ENCODE measurements at regions not wholly inside any gene's neighbourhood (a gene's known extent, or its start where the extent isn't known, plus 50 kb on each side); places are given as distances from the start of the nearest gene placed in this dataset.

DNA sequence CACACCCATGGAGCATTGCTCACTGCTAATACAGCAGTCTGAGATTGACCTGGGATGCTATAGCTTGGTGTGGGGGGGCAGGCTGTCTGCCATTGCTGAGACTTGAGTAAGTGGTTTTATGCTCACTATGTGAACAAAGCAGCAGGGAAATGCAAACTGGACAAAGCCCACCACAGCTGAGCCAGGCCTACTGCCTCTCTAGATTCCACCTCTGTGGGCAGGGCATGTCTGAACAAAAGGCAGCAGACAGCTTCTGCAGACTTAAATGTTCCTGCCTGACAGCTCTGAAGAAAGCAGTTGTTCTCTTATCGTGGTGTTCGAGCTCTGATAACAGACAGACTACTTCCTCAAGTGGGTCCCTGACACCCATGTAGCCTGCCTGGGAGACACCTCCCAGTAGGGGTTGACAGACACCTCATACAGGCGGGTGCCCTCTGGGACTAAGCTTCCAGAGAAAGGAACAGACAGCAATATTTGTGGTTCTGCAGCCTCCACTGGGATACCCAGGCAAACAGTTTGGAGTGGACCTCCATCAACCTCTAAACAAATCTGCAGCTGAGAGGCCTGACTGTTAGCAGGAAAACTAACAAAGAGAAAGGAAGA, 2204.8 kb downstream of the TP53TG3F start:
- no peak overlapping the region for H3K4me3 ChIP-seq
- H3K36me3 ChIP-seq, result no peaks in the 10 kb centered on the region
- no peaks in the 10 kb centered on the region for H3K4me1 ChIP-seq (ENCODE audit: insufficient read depth)
- TF ChIP-seq, protein P1, sequence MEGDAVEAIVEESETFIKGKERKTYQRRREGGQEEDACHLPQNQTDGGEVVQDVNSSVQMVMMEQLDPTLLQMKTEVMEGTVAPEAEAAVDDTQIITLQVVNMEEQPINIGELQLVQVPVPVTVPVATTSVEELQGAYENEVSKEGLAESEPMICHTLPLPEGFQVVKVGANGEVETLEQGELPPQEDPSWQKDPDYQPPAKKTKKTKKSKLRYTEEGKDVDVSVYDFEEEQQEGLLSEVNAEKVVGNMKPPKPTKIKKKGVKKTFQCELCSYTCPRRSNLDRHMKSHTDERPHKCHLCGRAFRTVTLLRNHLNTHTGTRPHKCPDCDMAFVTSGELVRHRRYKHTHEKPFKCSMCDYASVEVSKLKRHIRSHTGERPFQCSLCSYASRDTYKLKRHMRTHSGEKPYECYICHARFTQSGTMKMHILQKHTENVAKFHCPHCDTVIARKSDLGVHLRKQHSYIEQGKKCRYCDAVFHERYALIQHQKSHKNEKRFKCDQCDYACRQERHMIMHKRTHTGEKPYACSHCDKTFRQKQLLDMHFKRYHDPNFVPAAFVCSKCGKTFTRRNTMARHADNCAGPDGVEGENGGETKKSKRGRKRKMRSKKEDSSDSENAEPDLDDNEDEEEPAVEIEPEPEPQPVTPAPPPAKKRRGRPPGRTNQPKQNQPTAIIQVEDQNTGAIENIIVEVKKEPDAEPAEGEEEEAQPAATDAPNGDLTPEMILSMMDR (IDR thresholded peaks at IDR 0.05), result no peak
- no peak for TF ChIP-seq POLR2A (IDR thresholded peaks at IDR 0.05)
- H3K27me3 ChIP-seq, result no peaks in the 10 kb centered on the region
- H3K9me3 ChIP-seq, result no peaks in the 10 kb centered on the region
- intact Hi-C loops (cut with DNase I), result no loop called here
- no peak for DNase-seq
- 68 to 80% (median 78%) methylated on average over 3 of the region's 3 CpGs for WGBS, 3 donors
- no peak overlapping the region for H3K27ac ChIP-seq

GRCh38 chr16:35685085-35685484, 2225.7 kb downstream of the TP53TG3F start:
- intact Hi-C loops (cut with DNase I), result no loop called here
- no peak overlapping the region for H3K4me3 ChIP-seq
- 59 to 72% (median 61%) methylated on average over 4 of the region's 4 CpGs for WGBS, 3 donors
- H3K36me3 ChIP-seq, result no peaks in the 10 kb centered on the region
- no peak overlapping the region for H3K27ac ChIP-seq
- TF ChIP-seq, protein P1 (IDR thresholded peaks at IDR 0.05), result no peak
- TF ChIP-seq POLR2A (IDR thresholded peaks at IDR 0.05), result no peak
- TF ChIP-seq EP300 (IDR thresholded peaks at IDR 0.05), result no peak
- no peaks in the 10 kb centered on the region for H3K27me3 ChIP-seq
- no peaks in the 10 kb centered on the region for H3K4me1 ChIP-seq (ENCODE audit: insufficient read depth)
- H3K9me3 ChIP-seq, result peaks cover 0 to 4% of the 10 kb centered on the region in 2 donors
- no peak for DNase-seq

DNA sequence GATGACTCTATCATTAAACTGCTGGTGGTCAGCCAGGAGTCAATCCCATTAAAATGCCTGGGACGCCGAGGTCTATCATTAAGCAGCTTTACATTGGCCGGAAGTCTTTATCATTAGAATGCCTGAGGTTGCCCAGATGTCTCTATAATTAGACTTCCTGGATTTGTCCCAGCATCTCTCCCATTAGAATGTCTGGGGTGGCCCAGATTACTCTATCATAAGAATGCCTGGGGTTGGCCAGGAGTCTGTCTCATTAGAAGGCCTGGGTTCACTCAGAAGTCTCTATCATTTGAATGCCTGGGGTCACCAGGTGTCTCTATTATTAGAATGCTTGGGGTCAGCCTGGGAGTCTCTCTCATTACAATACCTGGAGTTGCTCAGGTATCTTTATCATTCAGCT, 2227.2 kb downstream of the TP53TG3F start:
- H3K9me3 ChIP-seq, result peaks cover 0 to 4% of the 10 kb centered on the region in 2 donors
- WGBS, 3 donors, result 86 to 96% (median 89%) methylated on average over 3 of the region's 3 CpGs
- intact Hi-C loops (cut with DNase I), result no loop called here
- H3K36me3 ChIP-seq, result no peaks in the 10 kb centered on the region
- no peaks in the 10 kb centered on the region for H3K4me1 ChIP-seq (ENCODE audit: insufficient read depth)
- no peak for DNase-seq
- no peak overlapping the region for H3K4me3 ChIP-seq
- TF ChIP-seq, protein P1 (IDR thresholded peaks at IDR 0.05), result no peak
- TF ChIP-seq EP300 (IDR thresholded peaks at IDR 0.05) (no peak), POLR2A (IDR thresholded peaks at IDR 0.05) (no peak)
- no peaks in the 10 kb centered on the region for H3K27me3 ChIP-seq
- no peak overlapping the region for H3K27ac ChIP-seq

DNA sequence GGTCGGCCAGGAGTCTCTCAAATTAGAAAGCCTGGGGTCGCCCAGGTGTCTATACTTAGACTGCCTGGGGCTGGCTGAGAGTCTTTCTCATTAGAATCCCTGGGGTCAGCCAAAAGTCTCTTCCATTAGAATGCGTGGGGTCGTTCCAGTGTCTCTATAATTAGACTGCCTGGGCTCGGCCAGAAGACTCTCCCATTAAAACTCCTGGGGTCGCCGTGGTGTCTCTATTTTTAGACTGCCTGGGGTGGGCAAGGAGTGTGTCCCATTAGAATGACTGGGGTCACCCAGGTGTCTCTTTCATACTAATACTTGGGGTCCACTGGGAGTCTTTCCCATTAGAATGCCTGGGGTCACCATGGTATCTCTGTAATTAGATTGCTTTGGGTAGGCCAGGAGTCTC, 2227.7 kb downstream of the TP53TG3F start:
- TF ChIP-seq EP300 (IDR thresholded peaks at IDR 0.05), result no peak
- TF ChIP-seq, protein P1 (IDR thresholded peaks at IDR 0.05), result no peak
- TF ChIP-seq POLR2A (IDR thresholded peaks at IDR 0.05), result no peak
- Histone ChIP-seq H3K36me3 (no peaks in the 10 kb centered on the region), H3K4me3 (no peak overlapping the region), H3K4me1 (ENCODE audit: insufficient read depth) (no peaks in the 10 kb centered on the region), H3K27ac (no peak overlapping the region), H3K27me3 (no peaks in the 10 kb centered on the region), H3K9me3 (peaks cover 0 to 4% of the 10 kb centered on the region in 2 donors)
- no peak for DNase-seq
- intact Hi-C loops (cut with DNase I), result no loop called here
- 61 to 64% (median 62%) methylated on average over 7 of the region's 7 CpGs for WGBS, 3 donors
